ENCODE measurements at regions not wholly inside any gene's neighbourhood (a gene's known extent, or its start where the extent isn't known, plus 50 kb on each side); places are given as distances from the start of the nearest gene placed in this dataset.

GRCh38 chr2:41992671-41993434, 55.0 kb upstream of the PKDCC start:
- TF ChIP-seq, protein P1, sequence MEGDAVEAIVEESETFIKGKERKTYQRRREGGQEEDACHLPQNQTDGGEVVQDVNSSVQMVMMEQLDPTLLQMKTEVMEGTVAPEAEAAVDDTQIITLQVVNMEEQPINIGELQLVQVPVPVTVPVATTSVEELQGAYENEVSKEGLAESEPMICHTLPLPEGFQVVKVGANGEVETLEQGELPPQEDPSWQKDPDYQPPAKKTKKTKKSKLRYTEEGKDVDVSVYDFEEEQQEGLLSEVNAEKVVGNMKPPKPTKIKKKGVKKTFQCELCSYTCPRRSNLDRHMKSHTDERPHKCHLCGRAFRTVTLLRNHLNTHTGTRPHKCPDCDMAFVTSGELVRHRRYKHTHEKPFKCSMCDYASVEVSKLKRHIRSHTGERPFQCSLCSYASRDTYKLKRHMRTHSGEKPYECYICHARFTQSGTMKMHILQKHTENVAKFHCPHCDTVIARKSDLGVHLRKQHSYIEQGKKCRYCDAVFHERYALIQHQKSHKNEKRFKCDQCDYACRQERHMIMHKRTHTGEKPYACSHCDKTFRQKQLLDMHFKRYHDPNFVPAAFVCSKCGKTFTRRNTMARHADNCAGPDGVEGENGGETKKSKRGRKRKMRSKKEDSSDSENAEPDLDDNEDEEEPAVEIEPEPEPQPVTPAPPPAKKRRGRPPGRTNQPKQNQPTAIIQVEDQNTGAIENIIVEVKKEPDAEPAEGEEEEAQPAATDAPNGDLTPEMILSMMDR (IDR thresholded peaks at IDR 0.05): no peak
- TF ChIP-seq POLR2A (IDR thresholded peaks at IDR 0.05): no peak
